Right lobe of liver (tissue), 6 donors: ENCODE measurements at regions not wholly inside any gene's neighbourhood (a gene's known extent, or its start where the extent isn't known, plus 50 kb on each side); places are given as distances from the start of the nearest gene placed in this dataset.

Experiments
- ATAC-seq, 4 donors: fragments of 200-7000 bp; cut with Tn5 transposase; one replicate each; pipeline ENCODE4 v1.9.1; 2020; ENCODE audit warnings: mild to moderate bottlenecking in 4 of 4, moderate library complexity in 4 of 4
- DNase-seq, 3 donors: peaks; one replicate each; pipeline ENCODE4 v3.0.0-alpha.2; 2020
- H3K27ac ChIP-seq, 3 donors: fragments of 200-600 bp; one replicate each; pipeline ENCODE4 v1.8.0; 2022
- H3K27me3 ChIP-seq, 2 donors: fragments of 200-600 bp; one replicate each; pipeline ENCODE4 v1.8.0; 2022
- H3K36me3 ChIP-seq, 4 donors: fragments of 200-600 bp; sonication (generic) in 1 of 4; one replicate each; pipeline versions ENCODE4 v1.5.1 to v1.8.0; 2017 to 2022; ENCODE audit warnings: control low read depth in 1 of 4
- H3K4me1 ChIP-seq, 4 donors: fragments of 200-600 bp; sonication (generic) in 1 of 4; one replicate each; pipeline versions ENCODE4 v1.5.1 to v1.8.0; 2017 to 2022; ENCODE audit warnings: control low read depth in 1 of 4
- H3K4me3 ChIP-seq, 3 donors: fragments of 200-600 bp; one replicate each; pipeline ENCODE4 v1.8.0; 2022
- H3K9me3 ChIP-seq, 4 donors: fragments of 200-600 bp; sonication (generic) in 1 of 4; one replicate each; pipeline versions ENCODE4 v1.5.1 to v1.8.0; 2017 to 2022; ENCODE audit warnings: control low read depth in 1 of 4
- CTCF ChIP-seq, 4 donors: fragments of 200-600 bp in 3 of 4; fragments of 450-650 bp in 1 of 4; IDR thresholded peaks; one replicate each; pipeline versions ENCODE4 v1.5.1 to v1.8.0; 2016 to 2022; ENCODE audit warnings: antibody characterized with exemption in 4 of 4, mild to moderate bottlenecking in 2 of 4
- POLR2A ChIP-seq: fragments of 450-650 bp; IDR thresholded peaks from one replicate; pipeline ENCODE4 v1.6.1; 2017; ENCODE audit warnings: antibody characterized with exemption, mild to moderate bottlenecking
- WGBS: methylation state at CpG from one replicate; pipeline ENCODE4 v1.1.6; 2018; ENCODE audit warnings: low coverage, low lambda C conversion rate; ENCODE audit not compliant: insufficient coverage; ENCODE audit errors: missing lambda C conversion rate; 5-methylcytosine and 5-hydroxymethylcytosine counted together
- intact Hi-C, 2 donors: fragments of 100-400 bp; cut with DNase I; formaldehyde crosslinking; loops; one replicate each; pipeline versions ENCODE4 v1.11.2 to v1.14.1; 2022
- donor health status: DM: no; HTN: yes; CAD: no.
- donor health status: DM: no; HTN: no; CAD: no.
- donor health status: DM: no; HTN: no; CAD: no.
- donor health status: DM: no; HTN: yes; CAD: no.
- donor health status: DM: no; HTN: yes; CAD: no.

- Histone ChIP-seq H3K4me1 (no peaks in the 10 kb centered on the region), H3K27ac (no peak overlapping the region), H3K36me3 (no peaks in the 10 kb centered on the region), H3K9me3 (no peaks in the 10 kb centered on the region), H3K27me3 (no peaks in the 10 kb centered on the region), H3K4me3 (no peak overlapping the region)
- DNase-seq, result no peak
- TF ChIP-seq CTCF (IDR thresholded peaks at IDR 0.05) (no peak), POLR2A (no peak)
- intact Hi-C loops, result no loop called here
- WGBS, result 97% methylated on average over 5 of the region's 10 CpGs
- ATAC-seq, result no peak
Observed at GRCh38 chr6:6497541-6497940, 91.0 kb upstream of the LY86 start.

- H3K27me3 ChIP-seq, result no peaks in the 10 kb centered on the region
- no peaks in the 10 kb centered on the region for H3K9me3 ChIP-seq
- H3K27ac ChIP-seq, result no peak overlapping the region
- TF ChIP-seq CTCF (IDR thresholded peaks at IDR 0.05) (no peak), POLR2A (no peak)
- no peaks in the 10 kb centered on the region for H3K4me1 ChIP-seq
- ATAC-seq, result no peak
- no peaks in the 10 kb centered on the region for H3K36me3 ChIP-seq
- 50% methylated on average over 1 of the region's 1 CpG for WGBS
- DNase-seq, result no peak
- H3K4me3 ChIP-seq, result no peak overlapping the region
- intact Hi-C loops, result no loop called here
Observed at GRCh38 chr6:6497976-6498375, 90.5 kb upstream of the LY86 start.

DNA sequence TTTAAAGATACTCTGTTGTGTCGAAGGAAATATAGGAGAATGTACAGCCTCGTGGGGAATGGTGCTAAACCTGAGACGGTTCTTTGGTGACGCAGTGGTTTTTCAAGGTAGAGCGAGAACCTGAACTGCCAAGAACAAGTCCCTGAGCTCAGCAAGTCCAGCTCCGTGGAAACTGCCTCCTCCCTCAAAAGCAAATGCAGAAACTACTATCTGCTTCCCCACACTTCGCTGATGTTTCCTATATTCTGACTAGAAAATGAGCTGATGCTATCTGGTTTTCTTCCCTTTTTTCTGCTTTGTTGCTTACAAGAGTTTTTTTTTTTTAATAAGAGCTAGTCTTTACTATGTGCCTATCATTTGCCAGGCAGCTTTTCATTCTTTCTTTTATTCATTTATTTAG is 85.3 kb upstream of the LY86 start:
- Histone ChIP-seq H3K36me3 (no peaks in the 10 kb centered on the region), H3K4me1 (no peaks in the 10 kb centered on the region), H3K4me3 (no peak overlapping the region), H3K27ac (no peak overlapping the region), H3K9me3 (no peaks in the 10 kb centered on the region), H3K27me3 (no peaks in the 10 kb centered on the region)
- intact Hi-C loops, result no loop called here
- 47% methylated on average over 7 of the region's 7 CpGs for WGBS
- DNase-seq (no peak), ATAC-seq (peak in 2 of 4 donors; percentile 28 to 63)
- TF ChIP-seq CTCF (IDR thresholded peaks at IDR 0.05) (no peak), POLR2A (no peak)

GRCh38 chr6:6505111-6505510 is 83.4 kb upstream of the LY86 start:
- WGBS, result 21% methylated on average over 2 of the region's 3 CpGs
- intact Hi-C loops, result no loop called here

More at GRCh38 chr6:6505111-6505510, 83.4 kb upstream of the LY86 start:
- H3K4me3 ChIP-seq, result no peak overlapping the region
- no peak overlapping the region for H3K27ac ChIP-seq
- DNase-seq (no peak), ATAC-seq (no peak)
- no peaks in the 10 kb centered on the region for H3K9me3 ChIP-seq
- no peaks in the 10 kb centered on the region for H3K36me3 ChIP-seq
- no peaks in the 10 kb centered on the region for H3K4me1 ChIP-seq
- no peak for TF ChIP-seq POLR2A
- TF ChIP-seq CTCF (IDR thresholded peaks at IDR 0.05), result peak in 1 of 4 donors; percentile 9
- H3K27me3 ChIP-seq, result no peaks in the 10 kb centered on the region
